ES-I3 (cell line): ENCODE measurements at regions not wholly inside any gene's neighbourhood (a gene's known extent, or its start where the extent isn't known, plus 50 kb on each side); places are given as distances from the start of the nearest gene placed in this dataset.
"Not testable (repeated sequence)": the region's sequence is repeated elsewhere in the genome, so short reads cannot be mapped to it uniquely, and the experiment has no call there.

Experiments
- H3K36me3 ChIP-seq: 2 replicates; pipeline ENCODE4 v1.6.1; 2013; ENCODE audit warnings: mild to moderate bottlenecking, low read length, control low read depth, moderate library complexity; ENCODE audit not compliant: insufficient read depth
- H3K4me1 ChIP-seq: 2 replicates; pipeline ENCODE4 v1.6.1; 2013; ENCODE audit warnings: mild to moderate bottlenecking, control low read depth, low read length; ENCODE audit not compliant: insufficient read depth
- H3K9ac ChIP-seq: 2 replicates; pipeline ENCODE4 v1.6.1; 2013; ENCODE audit warnings: low read depth, mild to moderate bottlenecking, low read length, moderate library complexity
- H3K9me3 ChIP-seq: 2 replicates; pipeline ENCODE4 v1.6.1; 2013; ENCODE audit warnings: mild to moderate bottlenecking, low read length, moderate library complexity; ENCODE audit not compliant: control insufficient read depth, insufficient read depth

- H3K9me3 ChIP-seq, result no peaks in the 10 kb centered on the region
- no peak overlapping the region for H3K9ac ChIP-seq
- no peaks in the 10 kb centered on the region for H3K36me3 ChIP-seq
- peaks cover 5% of the 10 kb centered on the region; the same call in 1 of the 2 replicates for H3K4me1 ChIP-seq
Measured at GRCh38 chr13:33678084-33678483, 139.9 kb upstream of the RFC3 start.

DNA sequence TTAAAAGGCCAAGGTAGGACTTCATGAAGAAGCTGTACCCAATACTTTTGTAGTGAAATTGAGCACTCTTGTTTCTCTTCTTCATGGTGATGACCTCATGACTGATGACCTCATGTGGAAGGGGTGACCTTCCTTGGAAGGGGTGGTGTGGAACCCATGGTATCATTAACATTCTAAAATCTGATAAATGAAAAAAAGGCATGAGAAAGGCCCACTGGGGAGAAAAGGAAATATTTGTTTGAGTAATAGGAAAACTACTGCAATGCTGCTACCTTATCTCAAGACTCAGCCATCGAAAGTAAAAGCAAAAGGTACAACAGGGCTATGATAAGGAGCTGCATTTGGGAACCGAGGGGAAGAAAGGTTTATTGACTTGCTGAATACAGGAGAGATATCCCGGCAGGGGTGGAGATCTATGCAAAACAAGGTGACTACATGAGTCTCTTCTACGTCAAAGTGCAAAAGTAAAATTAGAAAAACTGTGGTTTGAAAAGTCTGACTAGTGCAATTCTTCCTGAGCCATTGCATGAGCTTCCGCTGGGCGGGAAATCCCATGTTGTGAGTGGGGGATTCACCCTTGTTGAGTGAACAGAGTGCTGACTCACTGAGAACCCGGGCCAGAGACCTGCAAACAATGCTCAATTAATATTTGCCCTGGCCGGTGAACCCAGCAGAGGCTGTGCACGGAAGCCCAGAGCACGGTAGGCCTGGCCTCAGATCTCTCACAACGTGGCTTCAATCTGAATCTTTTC is 138.9 kb upstream of the RFC3 start:
- Histone ChIP-seq H3K9me3 (no peaks in the 10 kb centered on the region), H3K4me1 (peaks cover 5% of the 10 kb centered on the region; the same call in 1 of the 2 replicates), H3K9ac (no peak overlapping the region), H3K36me3 (no peaks in the 10 kb centered on the region)

DNA sequence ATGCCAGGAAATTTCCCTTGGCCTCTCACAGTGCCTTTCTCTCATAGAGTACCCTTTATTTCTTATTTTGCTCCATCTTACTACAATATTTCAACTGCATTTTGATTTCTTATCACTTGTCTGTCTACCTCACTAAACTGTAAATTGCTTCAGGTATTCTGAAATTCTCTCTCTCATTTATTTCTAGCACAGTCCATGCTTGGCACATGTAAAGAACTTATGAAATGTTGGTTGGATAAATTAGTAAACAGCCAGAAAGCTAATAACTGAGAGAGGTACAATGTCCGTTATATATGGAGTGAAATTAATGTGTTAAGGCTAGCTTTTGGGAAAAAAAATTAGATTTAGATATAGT is 138.3 kb upstream of the RFC3 start:
- Histone ChIP-seq H3K36me3 (no peaks in the 10 kb centered on the region), H3K9ac (no peak overlapping the region), H3K9me3 (no peaks in the 10 kb centered on the region), H3K4me1 (peaks cover 5% of the 10 kb centered on the region; the same call in 1 of the 2 replicates)

GRCh38 chr13:33682020-33682564 is 135.9 kb upstream of the RFC3 start:
- no peak overlapping the region for H3K9ac ChIP-seq
- H3K9me3 ChIP-seq, result peaks cover 6% of the 10 kb centered on the region; the same call in 1 of the 2 replicates
- 0 out of 2 replicates have a peak, but pooled peaks cover 5% of the 10 kb centered on the region for H3K4me1 ChIP-seq
- H3K36me3 ChIP-seq, result no peaks in the 10 kb centered on the region

- H3K4me1 ChIP-seq, result not testable (repeated sequence)
Measured at GRCh38 chr13:33682646-33683045, 135.3 kb upstream of the RFC3 start.

DNA sequence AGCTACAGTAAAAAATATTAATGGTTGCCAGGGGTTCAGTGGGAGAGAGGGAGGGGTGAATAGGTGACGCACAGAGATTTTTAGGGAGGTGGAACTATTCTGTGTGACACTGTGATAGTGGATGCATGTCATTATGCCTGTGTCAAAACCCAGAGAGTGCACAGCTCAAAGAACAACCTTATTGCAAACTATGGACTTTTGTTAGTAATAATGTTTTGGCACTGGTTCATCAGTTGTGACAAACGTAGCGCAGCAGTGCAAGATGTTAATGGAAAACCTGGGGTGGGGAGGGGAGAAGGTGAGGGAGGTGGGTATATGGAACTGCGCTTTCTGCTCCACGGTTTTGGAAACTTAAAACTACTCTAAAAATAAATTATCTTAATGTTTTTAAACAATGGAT is 134.6 kb upstream of the RFC3 start:
- Histone ChIP-seq H3K36me3 (no peaks in the 10 kb centered on the region; the same call in 1 of the 2 replicates), H3K4me1 (0 out of 2 replicates have a peak, but pooled peaks cover 5% of the 10 kb centered on the region), H3K9me3 (peaks cover 8% of the 10 kb centered on the region; the same call in 1 of the 2 replicates), H3K9ac (no peak overlapping the region)

More at GRCh38 chr13:33682646-33683045, 135.3 kb upstream of the RFC3 start:
- H3K9ac ChIP-seq, H3K9me3 ChIP-seq, H3K36me3 ChIP-seq: not testable (repeated sequence)

- H3K36me3 ChIP-seq, result no peaks in the 10 kb centered on the region; the same call in 1 of the 2 replicates
- H3K4me1 ChIP-seq, result no peaks in the 10 kb centered on the region
- H3K9ac ChIP-seq, result no peak overlapping the region
- peaks cover 13% of the 10 kb centered on the region for H3K9me3 ChIP-seq
Measured at GRCh38 chr13:33684874-33685273, 133.1 kb upstream of the RFC3 start.

GRCh38 chr13:33686772-33687480 is 131.0 kb upstream of the RFC3 start:
- H3K4me1 ChIP-seq, result no peaks in the 10 kb centered on the region
- peaks cover 13% of the 10 kb centered on the region for H3K9me3 ChIP-seq
- H3K9ac ChIP-seq, result no peak overlapping the region
- H3K36me3 ChIP-seq, result no peaks in the 10 kb centered on the region; the same call in 1 of the 2 replicates

GRCh38 chr13:33690354-33690753 is 127.6 kb upstream of the RFC3 start:
- H3K9ac ChIP-seq, result no peak overlapping the region
- peaks cover 12% of the 10 kb centered on the region for H3K9me3 ChIP-seq
- no peaks in the 10 kb centered on the region; the same call in 1 of the 2 replicates for H3K36me3 ChIP-seq
- no peaks in the 10 kb centered on the region for H3K4me1 ChIP-seq

GRCh38 chr13:33691980-33692379 is 126.0 kb upstream of the RFC3 start:
- Histone ChIP-seq H3K9me3 (peaks cover 8% of the 10 kb centered on the region), H3K36me3 (no peaks in the 10 kb centered on the region; the same call in 1 of the 2 replicates), H3K4me1 (no peaks in the 10 kb centered on the region), H3K9ac (no peak overlapping the region)

DNA sequence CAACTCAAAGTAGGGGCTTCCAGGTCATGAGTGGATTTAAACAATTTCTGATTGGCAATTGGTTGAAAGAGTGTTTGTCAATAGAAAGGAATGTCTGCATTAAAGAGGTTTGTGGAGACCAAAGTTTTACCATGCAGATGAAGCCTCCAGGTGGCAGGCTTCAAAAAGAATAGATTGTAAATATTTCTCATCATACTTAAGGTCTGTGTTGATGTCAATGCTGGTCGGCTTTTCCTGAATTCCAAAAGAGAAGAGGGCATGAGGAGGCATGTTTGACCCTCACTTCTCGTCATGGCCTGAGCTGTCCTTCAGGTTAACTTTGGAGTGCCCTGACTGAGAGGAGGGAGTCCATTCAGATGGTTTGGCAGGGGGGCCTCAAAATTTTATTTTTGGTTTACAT is 125.4 kb upstream of the RFC3 start:
- Histone ChIP-seq H3K9ac (no peak overlapping the region), H3K36me3 (no peaks in the 10 kb centered on the region; the same call in 1 of the 2 replicates), H3K9me3 (peaks cover 5% of the 10 kb centered on the region), H3K4me1 (no peaks in the 10 kb centered on the region)

DNA sequence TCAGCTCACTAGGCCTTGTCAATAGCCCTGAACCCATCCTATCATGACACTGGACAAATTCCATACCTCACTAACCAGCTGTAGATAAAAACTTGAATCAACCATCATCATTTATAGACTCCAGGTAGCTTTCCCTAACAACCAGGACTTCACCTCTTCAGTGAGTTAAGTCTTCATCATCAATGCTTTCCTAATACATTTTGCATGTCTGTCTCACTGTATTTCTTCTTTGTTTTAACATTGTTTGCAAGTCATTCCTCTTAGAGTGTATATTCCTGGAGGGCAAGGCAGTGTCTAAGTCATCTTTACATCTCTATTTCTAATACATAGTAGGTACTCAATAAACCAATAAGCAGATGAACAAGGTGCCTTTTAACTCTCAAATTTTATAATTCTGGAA is 123.4 kb upstream of the RFC3 start:
- H3K9me3 ChIP-seq, result no peaks in the 10 kb centered on the region; the same call in none of the 2 replicates
- no peak overlapping the region for H3K9ac ChIP-seq
- H3K36me3 ChIP-seq, result no peaks in the 10 kb centered on the region
- no peaks in the 10 kb centered on the region for H3K4me1 ChIP-seq

GRCh38 chr13:33696530-33696929 is 121.4 kb upstream of the RFC3 start:
- H3K4me1 ChIP-seq, result no peaks in the 10 kb centered on the region
- no peaks in the 10 kb centered on the region; the same call in 1 of the 2 replicates for H3K9me3 ChIP-seq
- no peaks in the 10 kb centered on the region for H3K36me3 ChIP-seq
- no peak overlapping the region for H3K9ac ChIP-seq

DNA sequence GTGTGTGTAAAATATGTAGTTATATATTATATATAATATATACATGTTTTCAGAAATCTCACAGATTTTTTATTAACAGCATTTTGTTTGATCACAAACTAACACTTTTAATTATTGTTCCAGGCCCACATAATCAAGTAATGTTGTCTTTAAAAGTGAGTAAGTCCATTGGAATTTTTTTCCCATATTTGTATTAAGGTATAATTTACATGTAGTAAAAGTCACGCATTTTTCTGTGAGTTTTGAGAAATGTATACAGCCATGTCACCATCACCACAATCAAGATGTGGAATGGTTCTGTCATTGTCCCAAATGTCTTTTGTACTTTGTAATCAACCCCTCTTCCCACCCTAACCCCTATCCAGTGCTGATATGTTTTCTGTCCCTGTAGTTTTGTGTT is 120.0 kb upstream of the RFC3 start:
- H3K9me3 ChIP-seq, result no peaks in the 10 kb centered on the region
- no peaks in the 10 kb centered on the region for H3K36me3 ChIP-seq
- H3K4me1 ChIP-seq, result no peaks in the 10 kb centered on the region
- H3K9ac ChIP-seq, result no peak overlapping the region
